NCI-H1930 (cell line): ENCODE measurements at regions not wholly inside any gene's neighbourhood (a gene's known extent, or its start where the extent isn't known, plus 50 kb on each side); places are given as distances from the start of the nearest gene placed in this dataset.
A peak's percentile ranks its signal among the peaks of the same experiment; 100 is the strongest.
"Not testable (repeated sequence)": the region's sequence is repeated elsewhere in the genome, so short reads cannot be mapped to it uniquely, and the experiment has no call there.

Experiments used
- DNase-seq, 2 experiments: peaks; one replicate each; lab custom pipeline; 2025; lab: John Stamatoyannopoulos, UW

GRCh38 chrX:15116900-15117299, 153.0 kb downstream of the ASB9 start:
- DNase-seq = no peak

DNA sequence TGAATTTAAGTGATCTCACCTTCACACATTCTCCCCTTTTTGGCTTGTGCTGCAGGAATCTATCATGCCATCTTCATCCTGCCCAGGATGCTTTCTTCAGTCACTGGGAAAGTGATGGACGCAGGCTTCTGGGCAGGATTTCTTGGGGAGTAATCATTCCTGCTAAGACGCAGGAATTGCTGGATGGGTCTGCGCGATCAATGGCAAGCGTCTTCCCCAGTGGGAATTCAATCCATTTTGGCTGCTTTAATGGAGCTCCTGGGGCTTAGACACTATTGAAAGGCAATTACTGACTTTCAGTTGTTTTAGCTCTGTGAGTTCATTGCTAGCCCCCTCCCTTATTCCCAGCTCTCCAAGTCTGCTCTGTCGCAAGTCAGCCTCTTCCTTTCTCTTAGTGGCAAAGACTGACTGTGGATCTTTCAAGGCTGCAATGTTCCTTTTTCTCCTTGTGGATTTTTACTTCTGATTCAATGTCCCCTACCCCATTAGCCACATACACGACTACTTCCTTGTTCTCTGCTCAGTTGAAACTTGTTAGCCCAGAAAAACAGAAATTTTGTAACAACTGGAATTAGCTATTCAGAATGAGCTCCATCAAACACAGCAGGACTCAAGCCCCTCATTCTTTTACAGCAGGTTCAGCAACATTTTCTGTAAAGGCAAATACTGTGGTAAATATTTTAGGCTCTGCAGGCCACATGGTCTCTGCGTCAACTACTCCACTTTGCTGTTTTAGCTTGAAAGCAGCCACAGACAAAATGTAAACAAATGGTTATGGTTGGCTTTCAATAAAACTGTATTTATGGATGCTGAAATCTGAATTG, 154.9 kb downstream of the ASB9 start:
- DNase-seq = no peak

DNA sequence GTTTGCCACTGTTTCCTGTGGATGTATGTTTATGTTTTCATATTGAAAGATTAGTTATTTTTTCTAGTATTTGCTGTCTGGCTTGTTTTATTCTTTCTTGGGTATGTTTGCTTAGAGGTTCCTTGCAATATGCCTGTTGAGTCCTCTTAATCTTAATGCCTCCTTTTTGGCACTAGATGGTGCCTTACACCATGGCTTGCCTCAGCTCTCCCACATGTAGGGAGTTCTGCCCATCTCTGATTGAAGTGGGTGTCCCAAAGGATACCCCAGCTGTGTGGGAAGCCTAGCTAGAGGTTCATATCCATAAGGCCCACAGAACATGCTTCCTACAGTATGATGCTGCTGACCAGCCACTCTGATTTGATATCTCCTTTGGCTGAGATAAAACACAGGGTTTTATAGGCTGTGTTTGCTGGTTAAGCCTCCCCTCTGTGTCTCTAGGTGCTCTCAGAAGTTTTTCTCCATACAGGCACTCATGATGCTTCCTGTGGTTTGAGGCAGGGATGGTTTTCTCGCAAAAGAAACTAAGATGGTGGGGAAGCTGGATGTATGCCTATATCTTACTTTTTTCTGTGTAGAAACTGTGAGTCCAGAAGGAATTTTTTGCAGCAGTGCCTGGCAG, 162.4 kb downstream of the ASB9 start:
- DNase-seq = no peak

DNA sequence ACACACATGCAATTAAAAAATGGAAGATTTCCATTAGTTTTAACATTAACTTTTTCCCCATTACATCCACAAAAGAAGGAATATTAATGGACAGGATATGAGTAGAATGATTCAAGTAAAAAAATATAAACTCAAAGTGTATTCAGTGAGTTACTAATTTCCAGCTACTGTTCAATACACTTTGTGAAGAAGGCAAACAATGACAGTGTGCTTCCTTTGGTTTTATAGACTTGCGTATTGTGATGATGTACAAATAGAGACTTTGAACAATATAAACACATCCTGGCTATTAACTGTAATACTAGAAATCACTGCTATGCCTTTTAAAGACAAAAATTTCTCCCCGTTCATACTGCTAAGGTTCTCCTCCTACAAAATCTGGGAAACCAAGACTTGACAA, 171.4 kb downstream of the ASB9 start:
- DNase-seq = no peak

DNA sequence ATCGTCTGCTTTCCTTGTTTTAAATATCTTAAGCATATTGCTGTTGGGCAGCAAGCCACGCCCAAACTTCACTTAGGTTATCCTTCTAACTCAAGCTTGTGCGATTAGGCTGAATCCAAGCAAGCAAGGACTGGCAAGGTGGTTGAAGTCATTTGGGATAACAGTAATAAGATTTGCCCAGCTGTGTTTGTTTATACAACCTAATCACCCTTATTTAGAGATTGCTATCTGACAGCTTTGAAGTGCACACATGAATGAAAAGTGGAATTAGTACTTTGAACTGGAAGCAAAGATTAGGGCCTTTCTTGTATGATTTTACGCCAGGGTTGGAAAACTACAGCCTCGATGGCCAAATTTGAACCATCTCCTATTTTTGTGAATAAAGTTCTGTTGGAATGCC, 182.1 kb downstream of the ASB9 start:
- peak; percentile 8 to 9 for DNase-seq

- no peak for DNase-seq
Observed at GRCh38 chrX:15073313-15073712, 196.6 kb downstream of the ASB9 start.

GRCh38 chrX:15072880-15073279, 197.0 kb downstream of the ASB9 start:
- DNase-seq = no peak

- DNase-seq = no peak
Observed at GRCh38 chrX:15072259-15072658, 197.6 kb downstream of the ASB9 start.

GRCh38 chrX:15059474-15059873, 186.3 kb downstream of the MOSPD2 start:
- DNase-seq = no peak

GRCh38 chrX:15056044-15056443, 182.8 kb downstream of the MOSPD2 start:
- no peak for DNase-seq

DNA sequence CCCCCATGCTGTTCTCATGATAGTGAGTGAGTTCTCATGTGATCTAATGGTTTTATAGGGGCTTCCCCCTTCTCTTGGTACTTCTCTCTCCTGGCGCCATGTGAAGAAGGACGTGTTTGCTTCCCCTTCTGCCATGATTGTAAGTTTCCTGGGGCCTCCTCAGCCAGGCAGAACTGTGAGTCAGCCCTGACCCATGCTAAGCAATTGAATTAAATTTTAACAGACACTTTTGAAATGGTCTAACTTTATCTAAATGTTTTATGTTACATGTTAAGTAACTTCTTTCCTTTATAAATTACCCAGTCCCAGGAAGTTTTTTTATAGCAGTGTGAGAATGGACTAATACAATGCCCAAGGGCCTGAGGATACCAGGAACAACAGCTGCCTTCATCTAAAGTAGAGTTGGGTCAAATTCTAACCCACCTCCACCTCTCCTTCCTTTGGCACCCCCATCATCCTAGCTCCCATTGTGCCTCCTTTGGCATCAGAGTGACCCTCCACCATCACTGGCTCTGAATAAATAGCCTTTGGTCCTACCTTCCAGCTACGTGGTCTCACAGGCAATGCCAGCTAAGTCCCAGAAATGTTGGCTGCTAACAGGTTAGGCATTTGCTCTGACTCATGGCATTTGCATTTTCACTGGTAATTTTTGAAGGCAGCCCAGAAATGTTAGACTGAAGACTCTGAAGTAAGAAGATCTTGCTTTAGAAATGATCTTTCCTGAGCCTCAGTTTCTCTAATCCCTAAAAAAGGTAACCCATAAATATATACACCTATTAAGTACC, 182.1 kb downstream of the MOSPD2 start:
- no peak for DNase-seq

DNA sequence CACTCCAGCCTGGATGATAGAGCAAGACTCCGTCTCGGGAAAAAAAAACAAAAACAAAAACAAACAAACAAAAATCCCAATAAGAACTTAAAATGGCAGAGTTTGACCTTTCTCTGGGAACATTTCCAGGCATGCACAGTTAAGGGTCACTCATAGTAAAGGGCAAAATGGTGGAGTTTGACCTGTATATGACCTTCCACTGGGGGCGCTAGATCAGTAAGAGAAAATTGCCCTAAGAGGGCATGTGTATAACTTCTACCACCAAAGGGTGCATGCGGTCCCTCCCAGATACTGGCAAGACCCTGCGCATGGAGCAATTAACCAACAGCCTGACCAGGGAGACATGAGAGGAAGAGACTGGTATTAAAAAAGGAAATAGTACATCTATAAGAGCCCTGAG, 177.2 kb downstream of the MOSPD2 start:
- no peak for DNase-seq

GRCh38 chrX:15043538-15043937, 170.3 kb downstream of the MOSPD2 start:
- no peak for DNase-seq

DNA sequence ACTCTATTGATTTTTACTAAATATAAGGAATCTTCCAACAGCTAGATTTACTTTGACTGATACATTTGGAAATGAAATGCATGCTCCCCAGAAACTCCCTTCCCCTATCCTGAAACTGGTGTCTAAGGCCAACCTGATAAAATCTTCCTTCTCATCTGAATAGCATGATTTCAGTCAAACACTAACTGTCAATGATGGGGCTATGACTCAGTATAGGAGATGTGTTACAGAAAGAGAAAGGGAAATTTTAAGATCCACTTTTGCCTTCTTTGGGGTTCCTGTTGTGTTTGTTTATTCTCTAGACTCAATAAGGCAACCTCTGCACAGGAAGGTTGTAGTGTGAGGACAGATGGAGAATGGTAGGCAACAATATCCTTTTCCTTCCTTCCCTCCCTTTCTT, 160.7 kb downstream of the MOSPD2 start:
- no peak for DNase-seq

- no peak for DNase-seq
Observed at GRCh38 chrX:15017491-15017890, 144.3 kb downstream of the MOSPD2 start.

- no peak for DNase-seq
Observed at GRCh38 chrX:15016051-15016450, 142.8 kb downstream of the MOSPD2 start.

DNA sequence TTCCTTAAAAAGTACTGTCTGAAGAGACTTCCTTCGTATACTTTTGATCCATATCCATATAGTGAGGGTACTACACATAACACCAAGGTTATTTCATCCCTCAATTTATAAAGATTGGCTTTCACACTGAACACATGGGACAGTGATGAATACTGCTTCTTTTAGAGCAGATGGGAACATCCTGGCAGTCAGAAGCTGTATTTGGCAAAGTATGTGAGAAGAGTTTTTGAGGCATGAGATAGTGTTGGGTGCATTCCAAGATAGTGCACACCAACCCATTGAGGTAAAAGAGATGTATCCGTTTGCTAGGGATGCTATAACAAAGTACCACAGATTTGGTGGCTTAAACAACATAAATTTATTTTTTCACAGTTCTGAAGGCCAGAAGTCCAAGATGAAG, 141.1 kb downstream of the MOSPD2 start:
- DNase-seq = no peak

DNA sequence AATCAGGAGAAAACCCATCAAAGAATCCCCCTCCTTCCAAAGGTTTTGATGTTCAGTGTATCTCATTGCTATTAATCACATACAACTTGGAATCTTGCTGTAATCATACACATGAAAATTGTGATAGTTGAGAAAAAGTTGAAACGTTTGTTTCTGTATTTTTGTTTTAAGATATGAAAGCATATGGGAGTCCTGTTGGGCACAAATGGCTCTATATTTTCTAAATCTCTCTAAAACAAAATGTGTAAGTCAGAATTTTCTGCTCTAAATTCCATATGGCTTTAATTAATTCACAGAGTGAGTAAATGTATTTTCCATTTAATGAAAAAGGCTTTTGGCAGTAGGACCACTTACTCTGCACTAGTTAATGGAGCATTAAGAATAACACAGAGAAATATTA, 140.2 kb downstream of the MOSPD2 start:
- DNase-seq = no peak

- no peak for DNase-seq
Observed at GRCh38 chrX:14997271-14997670, 124.0 kb downstream of the MOSPD2 start.

- DNase-seq = not testable (repeated sequence)
Observed at GRCh38 chrX:14984425-14984824, 111.2 kb downstream of the MOSPD2 start.
